ENCODE measurements at regions not wholly inside any gene's neighbourhood (a gene's known extent, or its start where the extent isn't known, plus 50 kb on each side); places are given as distances from the start of the nearest gene placed in this dataset.

DNA sequence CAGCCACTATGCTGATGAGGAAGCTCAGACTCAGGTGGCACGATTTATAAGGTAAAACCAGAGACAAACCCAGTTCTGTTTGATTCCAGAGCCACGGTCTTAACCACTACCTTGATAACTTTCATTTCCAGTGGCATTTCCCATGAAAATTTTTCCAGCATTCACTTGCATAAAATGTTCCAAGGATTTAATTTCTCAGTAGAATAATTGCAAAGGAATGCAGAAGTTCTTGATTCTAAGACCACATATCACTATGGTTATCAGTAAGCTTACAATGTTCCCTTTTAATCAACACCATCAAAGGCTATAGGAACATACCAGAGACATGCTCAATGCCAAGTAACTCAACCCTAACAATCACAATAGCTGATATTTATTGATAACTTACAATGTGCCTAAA, 306.0 kb upstream of the HS3ST5 start:
- TF ChIP-seq, protein P1, sequence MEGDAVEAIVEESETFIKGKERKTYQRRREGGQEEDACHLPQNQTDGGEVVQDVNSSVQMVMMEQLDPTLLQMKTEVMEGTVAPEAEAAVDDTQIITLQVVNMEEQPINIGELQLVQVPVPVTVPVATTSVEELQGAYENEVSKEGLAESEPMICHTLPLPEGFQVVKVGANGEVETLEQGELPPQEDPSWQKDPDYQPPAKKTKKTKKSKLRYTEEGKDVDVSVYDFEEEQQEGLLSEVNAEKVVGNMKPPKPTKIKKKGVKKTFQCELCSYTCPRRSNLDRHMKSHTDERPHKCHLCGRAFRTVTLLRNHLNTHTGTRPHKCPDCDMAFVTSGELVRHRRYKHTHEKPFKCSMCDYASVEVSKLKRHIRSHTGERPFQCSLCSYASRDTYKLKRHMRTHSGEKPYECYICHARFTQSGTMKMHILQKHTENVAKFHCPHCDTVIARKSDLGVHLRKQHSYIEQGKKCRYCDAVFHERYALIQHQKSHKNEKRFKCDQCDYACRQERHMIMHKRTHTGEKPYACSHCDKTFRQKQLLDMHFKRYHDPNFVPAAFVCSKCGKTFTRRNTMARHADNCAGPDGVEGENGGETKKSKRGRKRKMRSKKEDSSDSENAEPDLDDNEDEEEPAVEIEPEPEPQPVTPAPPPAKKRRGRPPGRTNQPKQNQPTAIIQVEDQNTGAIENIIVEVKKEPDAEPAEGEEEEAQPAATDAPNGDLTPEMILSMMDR (conservative IDR thresholded peaks at IDR 0.05; ENCODE audit: low read depth, low read length): no peak
- TF ChIP-seq EZH2 (IDR thresholded peaks at IDR 0.05; ENCODE audit: borderline replicate concordance, low read depth, low read length, poor library complexity, severe bottlenecking): no peak

Measured in A673 (cell line).